ENCODE measurements at regions not wholly inside any gene's neighbourhood (a gene's known extent, or its start where the extent isn't known, plus 50 kb on each side); places are given as distances from the start of the nearest gene placed in this dataset.

- intact Hi-C loops (cut with DNase I; ENCODE audit: low total_unique reads) = no loop called here
- no peak overlapping the region for H3K4me3 ChIP-seq (ENCODE audit: low read depth, poor library complexity, severe bottlenecking)
- TF ChIP-seq POLR2A (IDR thresholded peaks at IDR 0.05) = no peak
- TF ChIP-seq CTCF (IDR thresholded peaks at IDR 0.05) = no peak
- DNase-seq (ENCODE audit: low spot score in 2 of 2) = no peak
- WGBS, 2 donors = 89 to 94% methylated on average over 2 of the region's 2 CpGs
These were observed 441.0 kb downstream of the TLE4 start for GRCh38 chr9:80012557-80013330.

GRCh38 chr9:80009204-80009603 lies 437.4 kb downstream of the TLE4 start:
- WGBS, 2 donors = 86 to 88% methylated on average over 3 of the region's 3 CpGs
- no peak for TF ChIP-seq POLR2A (IDR thresholded peaks at IDR 0.05)
- TF ChIP-seq CTCF (IDR thresholded peaks at IDR 0.05) = no peak
- intact Hi-C loops (cut with DNase I; ENCODE audit: low total_unique reads) = no loop called here
- DNase-seq (ENCODE audit: low spot score in 2 of 2) = no peak
- no peak overlapping the region for H3K4me3 ChIP-seq (ENCODE audit: low read depth, poor library complexity, severe bottlenecking)

GRCh38 chr9:80004714-80005113 lies 432.9 kb downstream of the TLE4 start:
- no peak for DNase-seq (ENCODE audit: low spot score in 2 of 2)
- no peak for TF ChIP-seq CTCF (IDR thresholded peaks at IDR 0.05)
- no peak for TF ChIP-seq POLR2A (IDR thresholded peaks at IDR 0.05)
- H3K4me3 ChIP-seq (ENCODE audit: low read depth, poor library complexity, severe bottlenecking) = no peak overlapping the region
- intact Hi-C loops (cut with DNase I; ENCODE audit: low total_unique reads) = no loop called here

- WGBS, 2 donors = 22 to 25% methylated on average over 1 of the region's 1 CpG
- no peak for TF ChIP-seq CTCF (IDR thresholded peaks at IDR 0.05)
- TF ChIP-seq POLR2A (IDR thresholded peaks at IDR 0.05) = no peak
- no peak for DNase-seq (ENCODE audit: low spot score in 2 of 2)
- no peak overlapping the region for H3K4me3 ChIP-seq (ENCODE audit: low read depth, poor library complexity, severe bottlenecking)
- intact Hi-C loops (cut with DNase I; ENCODE audit: low total_unique reads) = no loop called here
These were observed 418.8 kb downstream of the TLE4 start for GRCh38 chr9:79990536-79990935.

GRCh38 chr9:79989079-79989478 lies 417.3 kb downstream of the TLE4 start:
- intact Hi-C loops (cut with DNase I; ENCODE audit: low total_unique reads) = no loop called here
- DNase-seq (ENCODE audit: low spot score in 2 of 2) = no peak
- H3K4me3 ChIP-seq (ENCODE audit: low read depth, poor library complexity, severe bottlenecking) = no peak overlapping the region
- TF ChIP-seq CTCF (IDR thresholded peaks at IDR 0.05) = no peak
- no peak for TF ChIP-seq POLR2A (IDR thresholded peaks at IDR 0.05)
- WGBS, 2 donors = 74 to 77% methylated on average over 7 of the region's 7 CpGs

- 77 to 86% methylated on average over 1 of the region's 1 CpG for WGBS, 2 donors
- intact Hi-C loops (cut with DNase I; ENCODE audit: low total_unique reads) = no loop called here
- TF ChIP-seq POLR2A (IDR thresholded peaks at IDR 0.05) (no peak), CTCF (IDR thresholded peaks at IDR 0.05) (no peak)
- no peak overlapping the region for H3K4me3 ChIP-seq (ENCODE audit: low read depth, poor library complexity, severe bottlenecking)
- DNase-seq (ENCODE audit: low spot score in 2 of 2) = no peak
These were observed 416.4 kb downstream of the TLE4 start for GRCh38 chr9:79988126-79988525.
